ENCODE measurements at regions not wholly inside any gene's neighbourhood (a gene's known extent, or its start where the extent isn't known, plus 50 kb on each side); places are given as distances from the start of the nearest gene placed in this dataset.

DNA sequence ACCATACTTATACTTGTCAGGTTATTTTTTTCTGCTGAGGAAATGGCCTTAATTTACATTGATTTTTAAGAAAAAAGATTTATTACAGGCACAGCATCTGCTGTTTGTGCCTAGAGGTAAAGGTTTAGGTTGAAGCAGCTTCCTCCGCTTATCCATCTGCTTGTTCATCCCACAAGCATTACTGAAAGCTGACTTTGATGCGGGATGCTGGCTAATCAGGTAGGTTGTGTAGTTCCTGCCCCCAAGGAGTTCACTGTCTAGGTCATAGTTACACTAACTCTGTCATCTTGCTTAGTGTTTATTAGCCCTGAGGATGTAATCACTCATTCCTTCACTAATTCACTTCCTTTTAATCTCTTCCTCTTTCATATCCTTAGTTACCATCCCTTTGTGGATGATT, 377.7 kb upstream of the KAZN start:
- DNase-seq, result no peak

DNA sequence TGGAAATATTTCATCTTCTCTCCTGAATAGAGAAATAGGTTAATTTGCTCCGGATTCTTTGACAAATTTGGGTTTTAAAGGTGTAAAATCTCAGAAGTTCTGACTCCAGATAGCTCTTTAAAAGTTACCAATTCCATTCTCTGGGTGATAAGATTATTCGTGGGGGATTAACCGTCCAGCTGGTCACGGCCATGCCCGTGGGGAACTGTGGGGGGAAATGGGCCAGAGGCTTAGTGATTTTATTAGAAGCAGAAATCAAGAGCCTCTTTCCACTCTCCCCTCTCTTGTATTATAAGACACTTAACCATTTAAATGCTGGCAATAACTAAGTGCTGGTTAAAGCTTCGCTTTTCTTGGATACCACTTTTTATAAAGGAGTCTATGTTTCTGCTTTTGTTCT, 376.4 kb upstream of the KAZN start:
- no peak for DNase-seq

DNA sequence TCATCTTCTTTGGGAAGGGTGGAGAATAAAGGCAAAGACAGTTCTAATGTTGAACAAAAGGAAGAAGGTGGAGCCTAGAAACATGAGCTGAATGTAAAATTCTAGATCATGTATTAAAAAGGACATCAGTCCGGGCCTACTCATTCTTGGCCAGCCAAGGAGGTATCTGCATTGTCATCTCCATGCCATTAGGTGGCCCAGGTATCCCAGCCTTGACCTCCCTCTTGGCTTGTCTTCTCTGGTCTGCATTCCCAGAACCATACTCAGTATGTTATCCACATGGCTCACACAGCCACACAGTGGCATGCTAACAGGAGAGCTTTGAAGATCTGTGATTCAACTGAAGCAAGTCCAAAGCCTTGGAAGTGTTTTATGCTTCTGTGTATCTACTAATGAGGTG, 369.8 kb upstream of the KAZN start:
- no peak for DNase-seq

DNA sequence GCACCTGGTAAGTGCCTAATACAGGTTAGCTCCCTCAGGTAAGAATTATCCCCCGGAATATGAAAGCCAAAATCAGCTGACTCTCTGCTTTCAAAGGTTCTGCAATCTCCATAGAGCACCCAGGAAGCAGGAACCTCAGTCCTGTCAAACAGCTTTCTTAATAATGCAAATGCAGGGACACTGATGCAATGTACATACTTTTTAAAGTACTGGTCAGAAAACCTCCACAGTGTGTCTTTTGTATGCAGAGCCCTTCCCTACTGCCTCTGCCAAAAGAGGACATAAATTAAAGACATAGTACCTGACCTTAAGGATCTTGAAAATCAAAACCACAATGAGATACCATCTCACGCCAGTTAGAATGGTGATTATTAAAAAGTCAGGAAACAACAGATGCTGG, 365.0 kb upstream of the KAZN start:
- no peak for DNase-seq

DNA sequence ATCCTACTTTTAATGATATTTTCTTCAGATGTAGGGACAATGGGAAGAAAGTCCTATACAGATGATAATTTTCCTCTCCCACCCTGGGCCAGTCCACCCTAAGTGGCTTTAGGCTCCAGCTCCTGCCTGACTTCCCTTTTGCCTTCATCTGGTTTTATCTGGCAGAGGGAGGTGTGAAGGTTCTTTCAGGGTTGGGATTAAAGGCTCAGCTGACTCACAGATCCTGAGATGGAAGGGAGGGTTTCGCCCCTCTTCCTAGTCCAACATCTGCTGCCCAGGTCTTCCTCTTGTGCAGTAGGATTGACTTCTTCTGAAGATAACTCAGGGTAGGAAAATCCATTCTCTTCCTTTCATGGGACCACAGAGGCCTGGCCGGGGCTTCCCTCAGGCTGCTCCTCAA, 362.4 kb upstream of the KAZN start:
- no peak for DNase-seq

DNA sequence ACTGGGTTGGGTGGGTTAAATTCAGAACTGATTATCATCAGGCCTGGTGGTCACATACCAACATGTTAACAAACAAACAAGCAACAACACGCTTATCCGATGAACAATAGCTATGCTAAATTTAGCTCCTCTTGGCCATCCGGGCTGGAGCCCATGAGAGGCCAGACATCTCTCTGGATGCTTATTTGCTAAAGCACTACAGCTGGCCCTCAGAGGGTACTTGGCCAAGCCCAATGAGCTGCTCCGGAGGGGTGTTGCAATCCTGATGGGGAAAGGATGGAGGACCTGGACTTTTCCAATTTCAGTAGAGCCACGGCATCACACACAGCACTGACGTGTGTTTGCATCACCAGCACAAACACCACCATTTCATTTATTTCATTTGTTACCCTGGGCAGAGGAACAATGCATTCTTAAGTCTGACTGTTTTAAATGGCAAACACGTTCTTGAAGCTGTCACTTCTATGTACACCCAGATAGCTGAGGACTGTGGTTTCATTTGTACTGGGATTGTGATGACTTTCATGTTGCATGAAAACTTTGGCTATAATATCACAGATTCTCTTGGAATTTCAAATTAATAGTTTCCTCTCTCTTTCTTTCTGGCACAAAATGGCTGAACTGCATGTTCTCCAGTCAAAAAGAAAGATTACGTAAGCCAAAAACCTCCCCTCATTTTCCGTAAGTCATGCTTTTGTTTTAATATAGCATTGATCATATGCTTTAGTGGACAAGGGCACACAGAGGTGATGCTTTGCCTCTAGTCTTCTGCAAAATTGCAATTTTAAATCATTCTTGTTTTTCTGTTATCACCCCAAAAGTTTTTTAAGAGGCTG, 359.8 kb upstream of the KAZN start:
- no peak for DNase-seq

DNA sequence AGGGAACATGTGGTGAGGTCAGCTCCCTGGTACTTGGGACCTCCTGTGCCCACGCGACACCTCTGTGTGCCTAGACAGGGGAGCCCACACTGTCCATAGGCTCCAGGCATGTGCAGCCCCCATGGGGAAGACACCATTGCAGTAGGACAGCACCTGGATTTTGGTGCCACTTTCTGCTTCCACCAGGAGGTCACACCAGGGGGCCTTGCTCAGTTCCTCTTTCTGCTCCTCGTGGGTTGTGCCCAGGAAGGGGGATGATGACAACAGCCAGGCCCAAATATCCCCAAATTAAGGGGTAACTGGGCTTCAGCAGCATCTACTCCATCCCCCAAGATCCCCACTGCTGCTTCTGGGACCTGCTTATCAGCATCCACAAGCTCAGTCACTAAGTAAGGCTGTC, 358.2 kb upstream of the KAZN start:
- no peak for DNase-seq

DNA sequence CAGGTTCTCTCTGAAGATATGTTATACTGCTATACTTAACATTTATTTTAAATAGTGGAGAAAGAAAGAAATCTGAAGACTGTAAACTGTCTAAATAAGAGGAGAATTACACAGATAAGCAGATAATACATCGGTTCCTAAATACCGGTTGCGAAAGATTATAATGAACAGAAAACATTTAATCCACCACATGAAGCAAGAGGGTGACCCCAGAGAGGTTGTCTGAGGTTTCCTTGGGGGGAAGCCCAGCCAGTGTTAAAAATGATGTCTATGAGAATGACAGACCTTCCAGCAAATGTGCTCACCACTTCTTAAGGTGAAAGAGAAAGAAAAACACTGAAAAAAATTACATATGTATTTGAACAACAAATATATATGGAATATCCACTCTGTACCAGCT, 356.4 kb upstream of the KAZN start:
- no peak for DNase-seq

DNA sequence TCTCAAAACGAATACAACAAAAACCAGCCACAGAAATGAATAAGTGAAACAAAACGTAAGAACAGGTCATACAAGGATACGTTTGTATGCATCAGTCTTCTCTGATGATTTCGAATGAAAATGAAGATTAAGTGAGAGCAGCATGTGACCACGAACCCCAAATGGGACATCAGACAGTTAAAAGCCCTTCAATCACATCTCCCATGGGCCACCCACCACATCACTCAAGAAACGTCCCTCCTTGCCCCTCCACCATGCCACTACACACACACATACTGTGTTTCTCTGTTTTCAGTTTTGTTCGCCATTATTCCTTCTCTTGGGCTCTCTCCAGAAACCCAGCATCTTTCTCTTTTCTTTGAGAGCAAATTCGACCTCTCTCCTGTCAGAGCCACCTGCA, 355.6 kb upstream of the KAZN start:
- no peak for DNase-seq

DNA sequence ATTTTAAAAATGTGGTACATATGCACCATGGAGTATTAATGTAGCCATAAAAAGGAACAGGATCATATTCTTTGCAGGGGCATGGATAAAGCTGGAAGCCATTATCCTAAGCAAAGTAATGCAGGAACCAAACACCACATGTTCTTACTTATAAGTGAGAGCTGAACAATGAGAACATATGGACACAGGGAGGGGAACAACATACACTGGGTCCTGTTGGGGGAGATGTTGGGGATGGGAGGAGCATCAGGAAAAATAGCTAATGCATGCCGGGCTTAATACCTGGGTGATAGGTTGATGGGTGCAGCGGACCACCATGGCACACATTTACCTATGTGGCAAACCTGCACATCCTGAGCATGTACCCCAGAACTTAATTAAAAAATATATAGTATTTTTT, 352.5 kb upstream of the KAZN start:
- no peak for DNase-seq

DNA sequence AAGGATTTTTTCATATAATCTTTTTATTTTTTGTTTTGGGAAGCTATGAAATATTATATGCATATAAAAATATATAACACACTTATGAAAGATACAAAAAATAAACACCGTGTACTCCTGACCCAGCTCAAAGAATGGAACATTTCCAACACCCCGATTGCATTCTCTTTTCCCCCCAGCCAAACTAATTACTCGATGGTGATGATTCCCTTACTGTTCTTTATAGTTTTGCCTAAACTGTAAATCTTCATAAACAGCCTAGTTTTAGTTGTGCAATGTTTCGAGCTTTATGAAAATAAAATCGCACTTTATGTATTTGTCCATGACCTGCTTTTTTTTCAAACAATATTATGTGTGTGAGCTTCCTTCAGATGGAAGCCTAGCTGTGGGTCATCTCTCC, 352.0 kb upstream of the KAZN start:
- no peak for DNase-seq

DNA sequence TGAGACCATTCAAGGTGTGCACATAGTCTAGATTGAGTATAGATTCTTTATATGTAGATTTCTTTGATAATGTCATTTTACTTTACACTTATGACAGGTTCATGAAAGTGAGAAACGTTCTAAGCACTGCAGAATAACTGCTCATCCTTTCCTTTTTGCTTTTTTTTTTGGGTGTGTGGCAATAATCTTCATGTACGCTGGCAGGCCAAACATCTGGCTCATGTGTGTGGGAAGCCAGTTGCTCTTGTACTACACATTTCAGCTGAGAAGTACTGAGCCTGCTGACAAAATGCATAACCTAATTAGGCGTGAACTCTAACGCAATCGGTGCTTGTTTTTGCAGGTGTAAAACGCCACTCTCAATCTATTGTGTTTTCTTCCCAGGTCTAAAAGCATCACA, 350.8 kb upstream of the KAZN start:
- no peak for DNase-seq

DNA sequence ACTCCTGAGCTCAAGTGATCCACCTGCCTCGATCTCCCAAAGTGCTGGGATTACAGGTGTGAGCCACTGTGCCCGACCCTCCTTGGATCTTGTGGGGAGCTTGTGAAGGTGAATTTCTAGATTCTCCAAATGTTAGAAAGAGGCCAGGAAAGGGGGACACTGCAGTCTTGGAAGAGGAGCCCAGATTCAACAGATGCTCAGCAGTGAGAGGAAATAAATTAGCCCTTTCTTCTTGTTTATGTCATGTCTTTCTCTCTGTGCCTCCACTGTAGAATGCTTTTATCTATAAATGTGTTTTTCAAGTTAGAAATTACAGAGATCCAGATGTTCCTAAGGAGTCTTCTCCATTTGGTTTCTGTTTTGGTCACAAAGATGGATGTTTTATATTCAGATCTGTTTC, 346.6 kb upstream of the KAZN start:
- no peak for DNase-seq

DNA sequence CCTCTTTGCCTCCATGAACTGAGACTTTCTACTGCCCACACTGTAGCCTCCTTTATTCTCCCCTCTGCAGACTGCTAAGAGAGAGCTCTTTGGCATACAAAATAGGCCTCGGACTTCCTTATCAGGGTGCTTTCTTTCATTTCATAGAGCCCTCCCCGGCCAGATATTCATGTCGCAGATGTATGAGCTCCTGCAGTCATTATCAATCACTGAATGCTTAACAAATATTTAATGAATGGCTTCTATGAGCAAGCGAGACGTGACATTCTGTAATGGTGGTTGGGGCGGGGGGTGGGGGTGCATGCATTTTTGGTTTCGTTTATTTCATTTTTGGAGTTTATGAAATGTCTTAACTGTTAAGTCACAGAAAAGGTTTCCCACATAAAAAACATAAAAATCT, 344.8 kb upstream of the KAZN start:
- no peak for DNase-seq

DNA sequence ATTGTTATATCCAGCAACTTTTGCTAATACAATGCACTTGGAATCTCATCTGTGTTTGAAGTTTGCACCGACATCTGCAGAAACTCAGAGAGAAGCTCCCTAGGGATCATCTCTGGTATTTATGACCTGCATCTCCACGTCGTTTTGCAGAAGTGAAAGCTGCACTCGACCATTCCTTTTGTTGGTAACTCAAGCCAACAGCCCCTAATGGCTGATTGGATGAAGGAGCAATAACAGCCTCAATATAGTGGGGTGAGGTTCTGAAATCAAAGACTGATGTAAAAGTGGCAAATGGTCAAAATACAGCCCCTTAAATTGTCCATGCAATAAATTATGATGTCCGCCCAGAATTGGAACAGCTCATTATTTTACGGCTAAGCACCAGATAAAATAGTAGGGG, 344.2 kb upstream of the KAZN start:
- no peak for DNase-seq

DNA sequence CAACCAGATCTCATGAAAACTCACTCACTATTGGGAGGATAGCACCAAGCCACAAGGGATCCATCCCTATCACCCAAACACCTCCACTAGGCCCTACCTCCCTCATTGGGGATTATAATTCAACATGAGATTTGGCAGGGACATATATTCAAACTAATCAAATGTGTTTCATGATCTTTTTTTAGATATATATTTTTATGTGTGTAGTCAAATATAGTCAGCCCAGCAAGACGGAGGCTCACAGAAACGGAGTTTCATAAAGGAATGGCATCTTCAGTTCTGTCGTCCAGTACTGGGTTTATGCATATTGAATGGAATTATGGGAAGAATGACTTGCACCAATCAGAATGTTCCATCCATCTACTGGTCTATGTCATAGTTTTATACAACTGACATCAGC, 343.3 kb upstream of the KAZN start:
- no peak for DNase-seq

DNA sequence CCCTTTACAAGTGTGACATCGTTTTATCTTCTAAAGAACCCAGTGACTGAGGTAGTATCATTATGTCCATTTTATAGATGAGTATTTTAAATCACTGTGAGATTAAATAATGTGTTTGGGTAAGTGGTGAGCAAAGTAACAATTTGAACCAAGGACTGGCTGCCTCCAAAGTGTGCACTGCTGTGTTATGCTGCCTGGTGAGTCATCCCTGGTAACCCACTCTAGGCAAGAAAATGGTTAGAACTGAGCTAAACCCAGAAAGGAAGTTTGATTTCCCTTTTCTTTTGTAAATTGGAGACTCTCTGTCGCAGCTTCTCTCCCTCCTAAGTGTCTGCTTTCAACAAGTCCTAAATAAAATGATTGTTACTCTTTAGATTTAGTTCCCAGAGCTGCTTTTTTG, 342.8 kb upstream of the KAZN start:
- DNase-seq, result no peak

DNA sequence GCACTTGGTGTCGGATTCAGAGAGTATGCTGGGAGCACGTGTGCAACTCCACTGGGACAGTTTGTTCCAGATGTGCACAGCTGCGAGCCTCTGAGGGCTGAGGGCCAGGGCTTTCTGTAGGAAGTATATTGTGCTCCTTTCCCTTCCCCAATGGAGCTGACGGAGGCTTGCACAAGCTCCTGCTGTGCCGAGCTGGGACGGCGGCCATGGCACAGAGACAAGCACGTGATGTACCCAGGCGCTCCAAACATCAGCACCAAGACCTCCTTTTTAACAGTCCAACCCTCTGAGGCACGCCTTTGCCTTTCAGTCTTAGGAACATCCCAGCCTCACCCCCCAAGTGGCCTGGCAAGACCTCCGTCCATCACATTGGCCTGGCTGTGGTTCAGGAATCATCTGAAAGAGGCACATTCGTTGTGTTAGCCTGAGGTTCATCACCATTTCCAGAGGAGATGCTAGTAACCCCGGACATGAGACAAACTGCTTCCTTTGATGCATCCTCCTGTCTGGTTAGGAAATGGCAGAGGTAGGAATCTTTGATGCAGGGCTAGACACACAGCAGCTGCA, 339.2 kb upstream of the KAZN start:
- DNase-seq, result no peak

DNA sequence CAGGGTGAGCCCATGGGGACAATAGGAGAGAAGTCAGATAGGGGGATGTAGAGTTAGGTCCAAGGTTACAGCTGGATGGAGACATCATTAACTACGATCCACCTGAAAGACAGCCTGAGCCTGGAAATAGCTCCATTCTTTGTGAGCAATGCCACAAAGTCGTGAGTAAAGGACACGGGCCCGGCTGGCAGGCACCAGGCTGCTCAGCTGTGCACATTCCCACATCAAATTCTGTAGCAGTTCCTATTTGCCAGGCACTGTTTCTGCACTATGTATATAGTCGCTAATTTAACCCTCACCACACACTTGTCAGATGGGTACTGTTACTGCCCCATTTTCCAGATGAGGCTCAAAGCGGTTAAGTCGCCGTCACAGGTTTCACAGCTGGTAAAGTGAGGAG, 338.0 kb upstream of the KAZN start:
- DNase-seq, result no peak

DNA sequence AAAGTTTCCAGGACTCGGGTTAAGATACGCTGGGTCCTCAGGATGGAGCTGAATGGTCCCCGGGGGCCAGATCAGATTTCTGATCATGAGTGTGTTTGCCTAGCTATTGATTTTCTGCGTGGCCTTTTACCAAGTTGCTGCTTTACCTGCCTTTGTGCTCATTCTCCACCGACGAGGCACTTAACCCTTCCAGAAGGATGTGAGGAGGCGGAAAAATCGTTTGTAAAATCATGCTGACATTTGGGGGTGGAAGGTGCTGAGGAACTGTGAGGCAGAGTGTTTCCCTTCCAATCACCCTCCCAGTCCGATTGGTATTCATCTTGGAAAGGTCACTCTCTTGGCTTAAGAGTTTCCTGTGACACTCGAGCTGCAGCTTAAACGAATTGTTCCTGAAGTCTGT, 337.1 kb upstream of the KAZN start:
- DNase-seq, result no peak

DNA sequence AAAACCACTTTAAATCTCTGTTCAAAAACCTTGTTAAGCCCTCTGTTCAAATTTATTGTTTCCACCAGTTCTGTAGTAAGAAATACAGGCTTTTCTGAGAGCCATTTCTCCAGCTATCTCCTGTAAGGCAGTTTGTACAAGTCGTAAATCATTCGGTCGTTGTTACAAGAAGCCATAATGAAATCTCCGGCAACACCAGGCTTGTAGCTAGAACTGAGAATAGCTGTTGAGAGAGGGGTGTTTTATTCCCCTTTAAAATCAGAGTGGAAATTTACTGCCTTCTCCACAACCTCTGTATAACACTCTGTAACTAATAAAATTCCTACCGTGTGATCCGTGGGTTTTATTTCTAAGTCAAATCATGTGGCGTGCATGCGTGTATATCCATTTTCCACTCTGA, 335.8 kb upstream of the KAZN start:
- no peak for DNase-seq

DNA sequence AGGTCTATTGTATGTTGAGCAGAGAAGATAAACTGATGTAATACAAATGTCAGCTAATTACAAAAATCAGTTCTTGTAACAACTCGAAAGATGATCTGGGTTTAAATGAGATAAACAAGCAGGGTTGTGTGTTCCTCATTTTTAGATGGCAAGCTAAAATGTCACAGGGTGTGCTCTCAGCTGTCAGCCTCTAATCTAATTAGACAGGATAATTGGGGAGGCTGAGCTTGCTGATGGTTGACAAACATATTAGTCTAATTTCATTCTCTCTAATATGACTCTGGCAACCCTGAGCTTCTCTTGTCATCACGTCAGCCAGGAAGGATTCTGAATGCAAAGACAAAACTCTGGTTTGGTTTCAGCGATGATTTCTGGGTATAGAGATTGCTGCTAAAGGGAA, 335.3 kb upstream of the KAZN start:
- no peak for DNase-seq

DNA sequence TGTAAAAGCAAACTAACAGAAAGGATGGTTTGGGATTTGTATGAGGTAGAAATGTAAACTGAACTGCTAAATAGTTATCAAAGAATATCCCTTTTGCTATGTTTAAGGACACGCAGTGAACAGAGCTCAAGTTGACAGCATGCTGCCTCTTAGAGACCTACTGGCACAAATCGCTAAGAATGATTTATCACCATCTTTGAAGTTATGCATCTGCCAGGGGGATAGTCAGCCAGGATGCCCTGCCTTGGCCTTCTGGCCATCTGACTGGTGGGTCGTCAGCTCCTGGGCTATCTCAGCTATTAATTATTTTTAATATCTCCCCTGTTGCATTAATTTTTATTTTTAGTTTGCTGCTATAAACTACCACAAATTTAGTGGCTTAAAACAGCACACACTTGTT, 334.8 kb upstream of the KAZN start:
- DNase-seq, result no peak

DNA sequence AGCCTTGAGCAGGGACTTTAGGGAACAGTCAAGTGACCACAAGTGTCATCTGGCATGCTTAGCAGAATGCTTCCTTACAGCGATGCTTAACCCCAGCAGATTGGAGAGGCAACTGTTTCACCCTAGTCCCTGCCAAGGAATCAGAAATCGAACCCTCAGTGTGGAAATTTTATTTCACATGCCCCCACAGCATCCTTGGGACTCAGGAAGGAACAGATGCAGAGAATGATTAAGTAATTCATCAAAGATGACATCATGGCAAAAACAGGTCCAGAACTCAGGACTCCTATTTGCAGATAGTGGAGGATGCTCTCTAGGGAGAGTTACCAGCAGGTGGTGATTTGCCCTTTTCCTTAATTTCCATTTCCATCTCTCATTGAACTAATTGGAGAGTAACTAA, 333.0 kb upstream of the KAZN start:
- no peak for DNase-seq

DNA sequence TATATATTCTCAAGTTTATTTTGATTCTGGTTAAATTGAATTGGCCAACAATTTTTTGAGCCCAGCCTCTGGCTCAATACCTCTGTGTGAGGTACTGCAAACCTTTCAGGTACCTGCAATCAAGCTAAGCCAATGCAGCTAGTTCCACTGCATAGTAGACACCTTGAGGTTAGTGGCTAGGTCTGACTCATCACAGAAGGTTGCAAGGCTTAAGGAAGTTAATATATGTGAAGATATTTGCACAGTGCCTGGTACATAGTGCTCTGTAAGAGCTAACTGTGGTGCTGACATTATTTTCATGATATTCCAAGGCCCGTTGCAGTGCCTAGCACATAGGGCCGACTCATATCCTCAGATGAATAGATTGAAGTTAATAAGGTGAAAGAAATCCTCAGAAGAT, 330.5 kb upstream of the KAZN start:
- no peak for DNase-seq

Measured in CD4-positive, alpha-beta T cell treated with Interleukin-12 subunit alpha and Interleukin-12 subunit beta, for 1 hour (primary cell).